Lower lobe of right lung (tissue), 2 donors: ENCODE measurements at regions not wholly inside any gene's neighbourhood (a gene's known extent, or its start where the extent isn't known, plus 50 kb on each side); places are given as distances from the start of the nearest gene placed in this dataset.

Experiments
- ATAC-seq, 2 donors: fragments of 200-7000 bp; cut with Tn5 transposase; one replicate each; pipeline ENCODE4 v1.9.1; 2020 to 2022; ENCODE audit warnings: mild to moderate bottlenecking in 2 of 2, moderate library complexity in 2 of 2
- DNase-seq: peaks from one replicate; pipeline ENCODE4 v3.0.0-alpha.2; 2020
- H3K27ac ChIP-seq: fragments of 200-600 bp; one replicate; pipeline ENCODE4 v1.8.0; 2022
- H3K27me3 ChIP-seq: fragments of 200-600 bp; one replicate; pipeline ENCODE4 v1.8.0; 2022; ENCODE audit warnings: low read depth
- H3K36me3 ChIP-seq: fragments of 200-600 bp; one replicate; pipeline ENCODE4 v1.8.0; 2022; ENCODE audit warnings: mild to moderate bottlenecking
- H3K4me1 ChIP-seq: fragments of 200-600 bp; one replicate; pipeline ENCODE4 v1.8.0; 2022
- H3K4me3 ChIP-seq: fragments of 200-600 bp; one replicate; pipeline ENCODE4 v1.8.0; 2022; ENCODE audit warnings: mild to moderate bottlenecking
- H3K9me3 ChIP-seq: fragments of 200-600 bp; one replicate; pipeline ENCODE4 v1.8.0; 2022
- intact Hi-C: fragments of 100-400 bp; cut with DNase I; formaldehyde crosslinking; loops from one replicate; pipeline ENCODE4 v1.11.0; 2022
- TF ChIP-seq, protein P1 (sequence below): fragments of 200-600 bp; IDR thresholded peaks from one replicate; pipeline ENCODE4 v1.8.0; 2022; ENCODE audit warnings: antibody characterized with exemption, mild to moderate bottlenecking
- donor health status: DM: no; HTN: yes; CAD: no; lungs with severe emphysema.

GRCh38 chr22:48333816-48334735, 1493.6 kb downstream of the BRD1 start:
- Histone ChIP-seq H3K9me3 (no peaks in the 10 kb centered on the region), H3K4me3 (no peak overlapping the region), H3K27me3 (no peaks in the 10 kb centered on the region), H3K4me1 (no peaks in the 10 kb centered on the region), H3K36me3 (no peaks in the 10 kb centered on the region), H3K27ac (no peak overlapping the region)
- TF ChIP-seq, protein P1, sequence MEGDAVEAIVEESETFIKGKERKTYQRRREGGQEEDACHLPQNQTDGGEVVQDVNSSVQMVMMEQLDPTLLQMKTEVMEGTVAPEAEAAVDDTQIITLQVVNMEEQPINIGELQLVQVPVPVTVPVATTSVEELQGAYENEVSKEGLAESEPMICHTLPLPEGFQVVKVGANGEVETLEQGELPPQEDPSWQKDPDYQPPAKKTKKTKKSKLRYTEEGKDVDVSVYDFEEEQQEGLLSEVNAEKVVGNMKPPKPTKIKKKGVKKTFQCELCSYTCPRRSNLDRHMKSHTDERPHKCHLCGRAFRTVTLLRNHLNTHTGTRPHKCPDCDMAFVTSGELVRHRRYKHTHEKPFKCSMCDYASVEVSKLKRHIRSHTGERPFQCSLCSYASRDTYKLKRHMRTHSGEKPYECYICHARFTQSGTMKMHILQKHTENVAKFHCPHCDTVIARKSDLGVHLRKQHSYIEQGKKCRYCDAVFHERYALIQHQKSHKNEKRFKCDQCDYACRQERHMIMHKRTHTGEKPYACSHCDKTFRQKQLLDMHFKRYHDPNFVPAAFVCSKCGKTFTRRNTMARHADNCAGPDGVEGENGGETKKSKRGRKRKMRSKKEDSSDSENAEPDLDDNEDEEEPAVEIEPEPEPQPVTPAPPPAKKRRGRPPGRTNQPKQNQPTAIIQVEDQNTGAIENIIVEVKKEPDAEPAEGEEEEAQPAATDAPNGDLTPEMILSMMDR, result no peak
- DNase-seq (peak; percentile 41), ATAC-seq (no peak)
- intact Hi-C loops, result no loop called here

DNA sequence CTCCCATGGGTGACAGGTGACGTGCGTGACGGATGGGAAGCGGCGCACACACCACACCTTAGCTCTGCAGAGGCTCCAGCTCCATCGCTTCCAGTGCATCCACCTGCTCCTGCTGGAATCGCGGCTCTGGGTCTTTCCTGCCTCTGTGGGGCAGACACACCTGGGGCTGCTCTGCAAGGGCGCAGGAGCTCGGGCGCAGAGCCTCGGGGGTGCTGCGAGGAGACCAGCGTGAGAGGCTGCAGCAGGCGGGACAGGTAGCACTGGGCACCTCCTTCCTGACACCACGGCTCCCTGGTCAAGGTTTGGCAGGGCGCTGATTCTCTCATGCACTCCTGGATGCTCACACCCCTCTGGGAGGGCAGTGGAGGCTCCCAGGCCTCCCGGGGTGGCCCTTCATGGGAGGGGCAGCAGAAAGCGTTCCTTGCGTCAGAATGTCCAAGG, 1494.3 kb downstream of the BRD1 start:
- no peaks in the 10 kb centered on the region for H3K27me3 ChIP-seq
- TF ChIP-seq, protein P1, result no peak
- intact Hi-C loops, result no loop called here
- H3K27ac ChIP-seq, result no peak overlapping the region
- no peaks in the 10 kb centered on the region for H3K9me3 ChIP-seq
- no peaks in the 10 kb centered on the region for H3K4me1 ChIP-seq
- H3K36me3 ChIP-seq, result no peaks in the 10 kb centered on the region
- peak; percentile 41 for DNase-seq
- H3K4me3 ChIP-seq, result no peak overlapping the region
- no peak for ATAC-seq

DNA sequence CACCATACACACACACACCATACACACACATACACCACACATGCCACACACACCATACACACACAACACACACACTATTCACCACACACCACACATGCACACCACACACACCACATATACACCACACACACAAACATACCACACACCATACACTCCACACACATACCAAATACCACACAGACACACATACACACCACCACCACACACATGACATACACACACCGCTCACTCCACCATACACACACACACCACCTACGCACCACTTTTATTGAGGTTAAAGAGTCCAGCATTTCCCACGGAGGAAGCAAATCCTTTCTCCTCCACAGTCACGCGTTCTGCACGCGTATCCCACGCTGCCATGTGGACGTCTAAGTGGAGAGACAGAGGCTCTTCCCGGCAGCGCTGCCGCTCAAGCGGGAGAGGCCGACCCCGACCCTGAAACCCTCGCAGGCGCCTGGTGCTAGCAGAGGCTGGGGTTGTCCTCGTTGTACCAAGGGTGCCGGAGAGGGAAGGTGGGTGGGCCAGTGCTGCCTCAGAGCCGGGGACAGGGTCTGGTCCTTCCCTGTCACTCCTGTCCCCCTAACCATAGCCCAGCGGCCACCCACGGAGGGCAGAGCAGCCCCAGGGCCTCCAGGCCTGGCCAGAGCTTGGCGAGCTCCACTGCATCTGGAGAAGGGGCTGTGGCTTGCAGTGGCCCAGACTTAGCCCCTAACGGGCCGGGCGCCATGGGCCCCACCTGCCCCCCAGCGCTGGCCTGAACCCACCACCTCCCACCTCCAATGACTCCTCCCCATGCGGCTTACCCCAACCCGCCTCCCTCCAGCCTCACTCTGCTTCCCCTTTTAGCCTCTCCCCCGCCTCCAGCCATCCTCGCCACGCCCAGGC, 1495.0 kb downstream of the BRD1 start:
- Histone ChIP-seq H3K4me1 (no peaks in the 10 kb centered on the region), H3K27ac (no peak overlapping the region), H3K4me3 (no peak overlapping the region), H3K36me3 (no peaks in the 10 kb centered on the region), H3K9me3 (no peaks in the 10 kb centered on the region), H3K27me3 (no peaks in the 10 kb centered on the region)
- ATAC-seq, result peak in 1 of 2 donors; percentile 5
- intact Hi-C loops, result no loop called here
- TF ChIP-seq, protein P1, result no peak
- DNase-seq, result peak; percentile 26

DNA sequence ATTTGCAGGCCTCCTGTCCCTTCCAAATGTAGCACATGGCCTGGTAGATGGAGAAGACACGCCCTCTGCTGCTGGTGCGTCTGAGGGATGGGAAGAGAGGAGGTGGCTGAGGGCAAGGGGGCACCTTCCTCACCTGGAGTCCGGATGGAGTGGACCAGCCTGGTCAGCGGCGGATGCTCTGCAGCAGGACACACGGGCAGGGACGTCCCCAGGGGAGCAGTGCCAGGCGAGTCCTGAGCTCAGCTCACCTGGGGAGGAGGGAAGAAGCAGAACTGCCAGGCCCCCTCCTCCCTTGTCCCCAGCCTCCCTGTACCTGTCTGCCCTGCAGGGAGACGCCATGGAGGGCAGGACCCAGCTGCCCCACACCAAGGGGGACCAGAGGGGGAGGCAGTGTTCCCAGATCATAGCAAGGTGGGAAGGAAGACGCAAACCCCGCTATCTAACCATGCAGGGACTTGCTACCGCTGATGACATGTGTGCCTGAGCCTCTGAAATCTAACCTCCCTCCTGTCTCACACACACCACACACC, 1495.9 kb downstream of the BRD1 start:
- DNase-seq (no peak), ATAC-seq (no peak)
- Histone ChIP-seq H3K4me3 (no peak overlapping the region), H3K36me3 (no peaks in the 10 kb centered on the region), H3K4me1 (no peaks in the 10 kb centered on the region), H3K9me3 (no peaks in the 10 kb centered on the region), H3K27ac (no peak overlapping the region), H3K27me3 (no peaks in the 10 kb centered on the region)
- TF ChIP-seq, protein P1, result no peak
- intact Hi-C loops, result no loop called here

DNA sequence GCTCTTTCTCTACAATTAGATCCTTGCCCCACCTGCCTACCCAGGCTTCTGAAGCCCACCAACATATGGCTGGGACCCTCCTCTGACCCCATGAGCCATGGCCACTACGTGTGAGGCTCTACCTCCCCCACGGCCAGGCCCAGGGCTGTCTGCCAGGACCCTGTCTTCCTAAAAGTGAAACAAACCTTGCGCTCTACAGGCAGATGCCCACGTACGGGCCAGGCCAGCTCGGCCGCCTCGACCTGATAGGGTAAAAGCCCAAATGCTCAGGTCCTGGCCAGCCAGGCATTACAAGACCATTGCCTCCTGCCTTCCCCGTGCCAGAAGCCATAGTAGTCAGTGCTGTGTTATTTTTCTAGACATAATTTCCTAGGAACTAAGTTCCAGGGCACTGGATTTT, 1496.4 kb downstream of the BRD1 start:
- Histone ChIP-seq H3K4me3 (no peak overlapping the region), H3K9me3 (no peaks in the 10 kb centered on the region), H3K4me1 (no peaks in the 10 kb centered on the region), H3K36me3 (no peaks in the 10 kb centered on the region), H3K27me3 (no peaks in the 10 kb centered on the region), H3K27ac (no peak overlapping the region)
- intact Hi-C loops, result no loop called here
- peak; percentile 39 for DNase-seq
- TF ChIP-seq, protein P1, result no peak
- no peak for ATAC-seq
